ENCODE measurements at regions not wholly inside any gene's neighbourhood (a gene's known extent, or its start where the extent isn't known, plus 50 kb on each side); places are given as distances from the start of the nearest gene placed in this dataset.

GRCh38 chr5:158609333-158610050, 490.2 kb downstream of the EBF1 start:
- TF ChIP-seq ZNF121 (CRISPR knock-in tag; IDR thresholded peaks at IDR 0.05), result no peak
- no peak for TF ChIP-seq SATB2 (CRISPR knock-in tag; IDR thresholded peaks at IDR 0.05)
- TF ChIP-seq, protein P1, sequence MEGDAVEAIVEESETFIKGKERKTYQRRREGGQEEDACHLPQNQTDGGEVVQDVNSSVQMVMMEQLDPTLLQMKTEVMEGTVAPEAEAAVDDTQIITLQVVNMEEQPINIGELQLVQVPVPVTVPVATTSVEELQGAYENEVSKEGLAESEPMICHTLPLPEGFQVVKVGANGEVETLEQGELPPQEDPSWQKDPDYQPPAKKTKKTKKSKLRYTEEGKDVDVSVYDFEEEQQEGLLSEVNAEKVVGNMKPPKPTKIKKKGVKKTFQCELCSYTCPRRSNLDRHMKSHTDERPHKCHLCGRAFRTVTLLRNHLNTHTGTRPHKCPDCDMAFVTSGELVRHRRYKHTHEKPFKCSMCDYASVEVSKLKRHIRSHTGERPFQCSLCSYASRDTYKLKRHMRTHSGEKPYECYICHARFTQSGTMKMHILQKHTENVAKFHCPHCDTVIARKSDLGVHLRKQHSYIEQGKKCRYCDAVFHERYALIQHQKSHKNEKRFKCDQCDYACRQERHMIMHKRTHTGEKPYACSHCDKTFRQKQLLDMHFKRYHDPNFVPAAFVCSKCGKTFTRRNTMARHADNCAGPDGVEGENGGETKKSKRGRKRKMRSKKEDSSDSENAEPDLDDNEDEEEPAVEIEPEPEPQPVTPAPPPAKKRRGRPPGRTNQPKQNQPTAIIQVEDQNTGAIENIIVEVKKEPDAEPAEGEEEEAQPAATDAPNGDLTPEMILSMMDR (CRISPR knock-in tag; IDR thresholded peaks at IDR 0.05), result no peak
- TF ChIP-seq ZNF569 (CRISPR knock-in tag; IDR thresholded peaks at IDR 0.05; ENCODE audit: borderline replicate concordance), result no peak
- no peak for TF ChIP-seq MYNN (CRISPR knock-in tag; IDR thresholded peaks at IDR 0.05; ENCODE audit: low read depth)
- TF ChIP-seq ZNF20 (CRISPR knock-in tag; IDR thresholded peaks at IDR 0.05), result no peak
- TF ChIP-seq U2AF1 (optimal IDR thresholded peaks at IDR 0.05; ENCODE audit: low read depth, low read length), result no peak
